ENCODE measurements at regions not wholly inside any gene's neighbourhood (a gene's known extent, or its start where the extent isn't known, plus 50 kb on each side); places are given as distances from the start of the nearest gene placed in this dataset.

DNA sequence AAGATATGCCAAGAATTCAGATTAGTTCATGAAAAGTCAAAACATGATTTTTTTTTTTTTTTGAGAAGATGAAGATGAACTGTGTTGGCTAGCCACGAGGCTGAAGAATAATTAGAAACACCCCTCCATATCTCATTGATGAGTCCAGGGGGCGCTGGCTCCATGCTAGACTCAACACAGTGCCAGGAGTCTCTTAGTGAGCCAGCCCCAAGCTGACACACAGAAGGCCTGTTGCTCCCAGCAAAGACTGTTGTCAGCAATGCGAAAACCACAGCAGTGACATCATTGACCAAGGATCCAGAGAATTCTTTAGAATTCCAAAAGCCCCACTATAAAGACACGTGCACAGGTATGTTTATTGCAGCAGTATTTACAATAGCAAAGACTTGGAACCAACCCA lies 185.2 kb downstream of the ANXA2 start:
- Mint-ChIP-seq H3K4me1 (ENCODE audit: low read depth) (no peaks in the 10 kb centered on the region), H3K4me3 (no peak overlapping the region), H3K27me3 (ENCODE audit: low read depth) (peaks cover 19% of the 10 kb centered on the region), H3K9me3 (no peaks in the 10 kb centered on the region), H3K27ac (no peak overlapping the region), H3K36me3 (ENCODE audit: insufficient read depth in 2 of 2) (no peaks in the 10 kb centered on the region)
- ATAC-seq (replicated peaks in 1 of 2): no peak
- no peak for DNase-seq

DNA sequence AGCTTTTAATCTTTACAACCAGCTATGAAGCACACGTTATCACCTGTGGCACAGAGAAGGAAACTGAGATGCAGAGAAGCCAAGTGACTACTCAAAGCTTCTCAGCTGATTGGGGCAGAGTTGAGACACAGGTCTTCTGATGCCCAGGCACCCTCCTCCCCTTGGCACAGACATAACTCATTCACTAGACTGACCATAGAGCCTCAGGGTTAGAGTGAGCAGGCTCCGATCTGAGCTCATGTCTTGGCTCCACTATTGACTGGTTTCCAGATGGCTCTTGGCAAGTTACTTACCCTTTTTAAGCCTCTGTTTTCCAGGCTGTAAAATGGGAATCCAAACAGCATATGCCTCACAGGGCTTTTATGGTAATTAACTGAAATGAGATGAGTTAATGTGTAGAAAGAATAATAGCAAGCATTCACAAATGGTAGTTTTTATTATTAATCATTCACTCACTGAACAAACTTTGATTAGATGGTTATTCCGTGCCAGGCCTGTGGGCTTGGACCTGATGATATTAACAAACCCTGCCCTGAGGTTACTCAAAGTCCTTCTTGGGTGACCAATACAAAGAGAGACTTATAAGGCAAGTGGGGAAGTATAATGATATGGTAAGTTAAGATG lies 184.3 kb downstream of the ANXA2 start:
- ATAC-seq (replicated peaks in 1 of 2): no peak
- Mint-ChIP-seq H3K27ac (no peak overlapping the region), H3K9me3 (no peaks in the 10 kb centered on the region)

DNA sequence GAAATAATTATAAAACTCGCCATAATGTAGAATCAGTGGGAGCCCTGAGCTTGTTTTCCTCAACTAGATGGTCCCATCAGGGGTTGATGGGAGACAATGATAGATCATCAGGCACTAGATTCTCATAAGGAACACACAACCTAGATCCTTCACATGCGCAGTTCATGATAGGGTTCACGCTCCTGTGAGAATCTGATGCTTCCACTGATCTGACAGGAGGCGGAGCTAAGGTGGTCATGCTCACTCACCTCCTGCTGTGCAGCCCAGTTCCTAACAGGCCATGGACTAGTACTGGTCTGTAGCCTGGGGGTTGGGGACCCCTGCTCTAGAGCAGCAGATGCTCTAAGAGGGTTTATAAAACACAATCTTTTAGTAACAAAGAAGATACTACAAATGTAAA lies 183.6 kb downstream of the ANXA2 start:
- H3K4me3 Mint-ChIP-seq: no peak overlapping the region
- DNase-seq (no peak), ATAC-seq (replicated peaks in 1 of 2) (no peak)
- H3K27me3 Mint-ChIP-seq (ENCODE audit: low read depth): peaks cover 7% of the 10 kb centered on the region
- no peaks in the 10 kb centered on the region for H3K36me3 Mint-ChIP-seq (ENCODE audit: insufficient read depth in 2 of 2)
- H3K9me3 Mint-ChIP-seq: no peaks in the 10 kb centered on the region
- no peaks in the 10 kb centered on the region for H3K4me1 Mint-ChIP-seq (ENCODE audit: low read depth)
- no peak overlapping the region for H3K27ac Mint-ChIP-seq

More for the DNA sequence above, 184.3 kb downstream of the ANXA2 start:
- no peak for DNase-seq
- H3K4me3 Mint-ChIP-seq: no peak overlapping the region
- H3K36me3 Mint-ChIP-seq (ENCODE audit: insufficient read depth in 2 of 2): no peaks in the 10 kb centered on the region
- no peaks in the 10 kb centered on the region for H3K4me1 Mint-ChIP-seq (ENCODE audit: low read depth)
- H3K27me3 Mint-ChIP-seq (ENCODE audit: low read depth): peaks cover 9% of the 10 kb centered on the region

DNA sequence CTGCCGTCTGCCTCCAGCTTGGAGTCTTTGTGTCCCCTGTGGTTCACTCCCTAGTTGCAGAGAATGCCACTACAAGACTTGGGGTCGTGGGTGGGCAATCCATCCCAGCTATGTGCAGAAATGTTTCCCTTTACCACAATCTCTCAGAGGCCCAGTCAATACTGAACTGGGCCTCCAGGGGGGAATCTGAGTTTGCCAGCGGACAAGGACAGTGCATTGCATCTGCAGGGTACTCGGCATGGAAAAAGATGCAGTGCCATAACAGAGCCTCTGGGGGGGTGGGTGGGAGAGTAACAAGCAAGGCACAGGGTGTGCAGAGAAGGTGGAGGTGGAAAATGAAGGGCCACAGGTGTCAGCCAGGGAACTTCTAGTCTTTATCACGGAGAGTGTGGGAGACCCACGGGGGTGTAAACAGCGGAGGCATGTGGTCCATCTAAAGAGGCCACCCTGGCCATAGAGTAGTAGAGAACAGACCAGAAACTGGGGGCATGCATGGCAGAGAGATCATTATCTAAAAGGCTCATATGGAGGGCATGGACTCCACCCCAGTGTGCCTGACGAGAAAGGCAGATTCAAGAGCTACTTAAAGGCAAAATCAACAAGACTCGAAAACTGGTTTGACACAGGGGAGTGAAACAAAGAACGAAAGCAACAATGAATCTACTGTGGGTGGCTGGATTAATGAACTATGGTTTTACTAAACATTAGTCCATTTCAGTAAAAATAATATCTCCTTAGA lies 182.4 kb downstream of the ANXA2 start:
- H3K27me3 Mint-ChIP-seq (ENCODE audit: low read depth): peaks cover 14% of the 10 kb centered on the region
- no peak overlapping the region for H3K27ac Mint-ChIP-seq

DNA sequence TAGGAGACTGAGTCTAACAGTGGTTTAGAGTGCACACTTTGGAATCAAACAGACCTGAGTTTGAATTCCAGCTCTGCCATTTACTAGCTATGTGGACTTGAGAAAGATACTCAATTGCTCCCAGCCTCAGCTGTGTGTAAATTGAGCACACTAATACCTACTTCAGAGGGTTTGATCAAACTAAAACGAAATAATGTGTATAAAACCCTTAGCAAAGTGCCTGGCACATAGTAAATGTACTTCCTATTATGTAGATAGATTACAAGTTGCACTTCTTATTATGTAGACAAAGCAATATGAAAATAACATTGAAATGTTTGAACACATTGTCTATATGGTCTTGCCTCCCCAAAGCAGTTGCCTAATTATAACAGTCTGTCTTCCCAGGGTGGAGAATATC lies 180.6 kb downstream of the ANXA2 start:
- no peaks in the 10 kb centered on the region for H3K36me3 Mint-ChIP-seq (ENCODE audit: insufficient read depth in 2 of 2)
- no peaks in the 10 kb centered on the region for H3K9me3 Mint-ChIP-seq
- ATAC-seq (replicated peaks in 1 of 2): no peak
- DNase-seq: no peak
- no peak overlapping the region for H3K4me3 Mint-ChIP-seq
- no peak overlapping the region for H3K27ac Mint-ChIP-seq
- peaks cover 14% of the 10 kb centered on the region for H3K27me3 Mint-ChIP-seq (ENCODE audit: low read depth)
- H3K4me1 Mint-ChIP-seq (ENCODE audit: low read depth): no peaks in the 10 kb centered on the region

More for the DNA sequence above, 182.4 kb downstream of the ANXA2 start:
- Mint-ChIP-seq H3K4me3 (no peak overlapping the region), H3K4me1 (ENCODE audit: low read depth) (no peaks in the 10 kb centered on the region), H3K9me3 (no peaks in the 10 kb centered on the region), H3K36me3 (ENCODE audit: insufficient read depth in 2 of 2) (no peaks in the 10 kb centered on the region)
- DNase-seq (no peak), ATAC-seq (replicated peaks in 1 of 2) (no peak)

DNA sequence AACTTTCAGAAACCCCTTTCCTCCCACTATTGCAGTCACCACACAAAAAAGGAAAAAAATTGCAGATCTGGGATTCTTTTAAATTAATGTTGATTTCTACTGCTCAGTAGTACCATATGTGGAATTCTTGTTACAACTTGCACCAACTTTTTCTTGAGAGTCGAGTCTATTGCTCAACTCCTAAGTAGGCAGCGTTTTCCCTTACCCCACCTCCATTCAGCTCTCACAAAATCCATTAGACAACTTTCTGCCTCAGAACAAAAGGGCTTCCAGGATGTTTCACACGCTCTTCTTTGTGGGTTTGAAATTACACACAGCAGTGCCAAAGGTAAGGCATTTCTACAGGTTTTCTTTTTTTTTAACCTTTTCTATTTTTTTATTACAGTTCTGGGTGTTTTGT lies 179.5 kb downstream of the ANXA2 start:
- DNase-seq (no peak), ATAC-seq (replicated peaks in 1 of 2) (no peak)
- H3K4me1 Mint-ChIP-seq (ENCODE audit: low read depth): no peaks in the 10 kb centered on the region
- H3K36me3 Mint-ChIP-seq (ENCODE audit: insufficient read depth in 2 of 2): no peaks in the 10 kb centered on the region
- H3K4me3 Mint-ChIP-seq: no peak overlapping the region
- H3K27ac Mint-ChIP-seq: no peak overlapping the region
- H3K27me3 Mint-ChIP-seq (ENCODE audit: low read depth): peaks cover 20% of the 10 kb centered on the region
- no peaks in the 10 kb centered on the region for H3K9me3 Mint-ChIP-seq

DNA sequence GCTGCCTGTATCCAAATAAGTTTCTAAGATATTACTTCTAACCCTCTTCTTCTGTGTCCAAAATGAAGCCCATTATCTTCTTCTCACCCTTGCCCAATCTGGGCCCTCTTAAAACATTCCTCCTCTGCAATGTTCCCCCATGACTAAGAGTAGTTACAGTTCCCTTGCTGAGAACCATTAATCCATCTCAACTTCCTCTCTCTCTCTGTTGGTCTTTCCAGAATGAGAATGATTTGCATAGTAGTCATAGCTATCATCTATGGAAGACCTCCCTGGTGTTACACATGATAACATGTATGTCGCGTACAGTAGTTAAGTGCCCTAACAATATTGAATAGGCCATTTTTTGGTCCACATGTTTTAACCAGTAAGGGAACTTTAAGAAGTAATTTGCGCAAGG lies 177.9 kb downstream of the ANXA2 start:
- Mint-ChIP-seq H3K4me3 (no peak overlapping the region), H3K27ac (no peak overlapping the region), H3K27me3 (ENCODE audit: low read depth) (peaks cover 20% of the 10 kb centered on the region)

DNA sequence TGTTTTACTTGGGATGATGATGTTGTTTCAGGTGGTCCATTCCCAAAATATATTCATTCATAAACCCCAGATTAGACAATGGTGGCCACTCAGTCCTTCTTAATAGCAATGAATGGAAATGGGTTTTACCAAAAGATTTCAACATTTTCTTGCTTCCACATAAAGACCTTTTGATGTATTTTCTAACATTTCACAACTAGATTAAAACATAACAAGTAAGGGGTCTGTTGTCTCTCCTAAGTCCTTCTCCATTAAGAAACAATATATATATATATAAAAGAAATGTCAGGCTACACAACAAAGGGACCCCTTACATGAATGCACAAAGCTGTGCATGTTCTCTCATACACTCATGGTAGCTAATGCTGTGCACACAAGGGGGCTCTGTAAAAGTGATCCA lies 176.4 kb downstream of the ANXA2 start:
- H3K36me3 Mint-ChIP-seq (ENCODE audit: insufficient read depth in 2 of 2): no peaks in the 10 kb centered on the region
- peaks cover 20% of the 10 kb centered on the region for H3K27me3 Mint-ChIP-seq (ENCODE audit: low read depth)
- DNase-seq (no peak), ATAC-seq (replicated peaks in 1 of 2) (no peak)
- no peak overlapping the region for H3K4me3 Mint-ChIP-seq
- H3K4me1 Mint-ChIP-seq (ENCODE audit: low read depth): no peaks in the 10 kb centered on the region
- H3K9me3 Mint-ChIP-seq: no peaks in the 10 kb centered on the region
- no peak overlapping the region for H3K27ac Mint-ChIP-seq

More for the DNA sequence above, 177.9 kb downstream of the ANXA2 start:
- H3K36me3 Mint-ChIP-seq (ENCODE audit: insufficient read depth in 2 of 2): no peaks in the 10 kb centered on the region
- no peak for ATAC-seq (replicated peaks in 1 of 2)
- DNase-seq: no peak
- no peaks in the 10 kb centered on the region for H3K4me1 Mint-ChIP-seq (ENCODE audit: low read depth)
- H3K9me3 Mint-ChIP-seq: no peaks in the 10 kb centered on the region

DNA sequence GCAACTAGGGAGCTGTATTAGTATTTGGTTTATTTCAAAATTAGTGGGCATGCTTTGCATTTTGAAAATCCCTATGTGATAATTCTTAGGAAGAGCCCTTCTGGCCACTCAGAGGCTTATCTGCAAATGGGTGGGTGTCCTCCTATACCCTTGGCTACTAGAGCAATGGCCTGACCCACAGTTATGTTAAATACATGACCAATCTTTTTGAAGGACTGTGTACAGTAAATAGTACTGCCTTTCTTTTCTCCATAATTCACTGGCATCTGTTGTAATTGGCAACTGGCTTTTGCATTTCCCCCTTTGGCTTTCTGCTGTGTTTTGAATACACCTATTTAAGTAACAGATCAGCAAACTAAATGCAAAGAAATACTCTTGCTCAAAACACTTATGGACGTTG lies 175.4 kb downstream of the ANXA2 start:
- no peaks in the 10 kb centered on the region for H3K4me1 Mint-ChIP-seq (ENCODE audit: low read depth)
- no peak overlapping the region for H3K4me3 Mint-ChIP-seq
- DNase-seq: no peak
- H3K9me3 Mint-ChIP-seq: no peaks in the 10 kb centered on the region
- no peak for ATAC-seq (replicated peaks in 1 of 2)
- no peaks in the 10 kb centered on the region for H3K36me3 Mint-ChIP-seq (ENCODE audit: insufficient read depth in 2 of 2)
- no peak overlapping the region for H3K27ac Mint-ChIP-seq
- peaks cover 26% of the 10 kb centered on the region for H3K27me3 Mint-ChIP-seq (ENCODE audit: low read depth)

DNA sequence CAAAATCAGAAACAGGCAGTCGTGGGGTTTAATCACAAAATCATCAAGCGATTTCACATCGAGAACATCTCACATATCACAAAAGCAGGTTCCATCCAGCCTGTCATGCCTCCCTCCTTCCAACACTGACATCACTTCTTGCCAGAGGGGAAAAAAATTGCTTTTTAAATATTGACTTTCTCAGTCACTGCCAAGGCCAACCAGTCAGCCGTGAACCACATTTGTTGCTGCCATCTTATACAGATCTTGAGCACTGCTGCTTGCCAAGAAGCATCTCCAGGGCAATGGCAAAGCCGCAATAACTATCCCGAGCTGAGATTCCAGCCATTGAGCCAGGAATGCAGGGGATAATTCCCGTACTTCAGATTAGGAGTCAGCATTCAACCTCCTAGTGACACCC lies 174.6 kb downstream of the ANXA2 start:
- no peaks in the 10 kb centered on the region for H3K9me3 Mint-ChIP-seq
- ATAC-seq (replicated peaks in 1 of 2): no peak

DNA sequence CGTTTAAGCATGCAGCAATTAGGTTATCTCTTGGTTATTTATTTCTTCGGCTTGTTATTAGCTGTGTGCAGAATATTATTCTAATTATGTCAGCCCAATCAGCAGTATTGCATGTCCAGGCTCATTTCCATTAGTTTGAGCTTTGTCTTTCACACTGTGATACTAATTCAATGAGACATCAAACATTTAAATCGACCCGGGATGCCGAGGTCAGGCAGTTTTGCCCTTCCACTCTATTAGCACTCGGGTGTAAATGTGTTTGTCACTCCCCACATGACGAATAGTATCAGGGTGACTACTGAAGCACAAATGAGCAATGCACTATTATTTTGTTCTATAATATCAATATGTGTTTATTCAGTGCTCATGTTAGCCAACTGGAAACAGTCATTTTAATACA lies 170.9 kb downstream of the ANXA2 start:
- ATAC-seq (replicated peaks in 1 of 2) (no peak), DNase-seq (no peak)
- H3K9me3 Mint-ChIP-seq: no peaks in the 10 kb centered on the region
- H3K36me3 Mint-ChIP-seq (ENCODE audit: insufficient read depth in 2 of 2): no peaks in the 10 kb centered on the region
- peaks cover 8% of the 10 kb centered on the region for H3K4me1 Mint-ChIP-seq (ENCODE audit: low read depth)
- no peak overlapping the region for H3K27ac Mint-ChIP-seq
- H3K4me3 Mint-ChIP-seq: no peak overlapping the region
- H3K27me3 Mint-ChIP-seq (ENCODE audit: low read depth): peaks cover 21% of the 10 kb centered on the region

More for the DNA sequence above, 174.6 kb downstream of the ANXA2 start:
- DNase-seq: no peak
- Mint-ChIP-seq H3K4me3 (no peak overlapping the region), H3K4me1 (ENCODE audit: low read depth) (peaks cover under 1% of the 10 kb centered on the region), H3K27ac (no peak overlapping the region), H3K27me3 (ENCODE audit: low read depth) (peaks cover 27% of the 10 kb centered on the region), H3K36me3 (ENCODE audit: insufficient read depth in 2 of 2) (no peaks in the 10 kb centered on the region)

DNA sequence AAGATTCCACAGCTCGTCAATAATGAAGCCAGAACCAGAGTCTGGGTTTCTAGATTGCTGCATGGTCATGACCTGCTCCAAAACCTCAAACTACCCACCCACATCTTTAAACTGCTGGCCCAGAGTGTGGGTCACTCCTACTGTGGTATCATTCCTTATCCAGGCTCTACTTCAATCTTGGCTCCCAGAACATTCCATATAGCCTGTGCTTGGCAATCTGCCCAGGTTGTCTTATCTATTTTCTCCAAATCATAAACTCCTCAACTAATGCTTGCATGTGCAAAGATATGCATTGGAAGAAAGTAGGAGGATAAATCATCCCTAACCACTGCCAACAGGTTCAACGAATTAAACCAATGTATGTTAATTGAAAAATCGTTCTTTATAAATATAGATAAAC lies 169.7 kb downstream of the ANXA2 start:
- H3K4me3 Mint-ChIP-seq: no peak overlapping the region
- H3K4me1 Mint-ChIP-seq (ENCODE audit: low read depth): peaks cover 8% of the 10 kb centered on the region
- no peak overlapping the region for H3K27ac Mint-ChIP-seq
- peaks cover 16% of the 10 kb centered on the region for H3K27me3 Mint-ChIP-seq (ENCODE audit: low read depth)
- ATAC-seq (replicated peaks in 1 of 2): no peak
- H3K36me3 Mint-ChIP-seq (ENCODE audit: insufficient read depth in 2 of 2): no peaks in the 10 kb centered on the region
- no peak for DNase-seq
- no peaks in the 10 kb centered on the region for H3K9me3 Mint-ChIP-seq

DNA sequence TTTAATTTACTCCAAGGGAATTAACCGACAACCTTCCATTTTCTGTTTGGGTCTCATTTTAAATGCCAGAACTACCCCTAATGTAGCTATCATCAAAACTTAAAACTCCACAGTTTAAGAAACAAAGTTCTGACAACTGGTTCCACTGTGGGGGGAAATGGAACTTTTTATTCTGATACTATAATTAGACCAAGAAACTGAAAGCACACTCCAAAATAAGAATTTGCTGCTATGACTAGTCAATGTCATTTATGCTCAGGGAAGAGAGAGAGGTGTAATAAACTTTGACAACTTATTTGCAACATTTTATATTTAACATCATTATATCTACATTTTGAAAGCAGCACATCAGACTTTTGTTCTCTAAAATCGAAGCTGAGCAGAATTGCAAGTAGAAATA lies 169.2 kb downstream of the ANXA2 start:
- no peaks in the 10 kb centered on the region for H3K36me3 Mint-ChIP-seq (ENCODE audit: insufficient read depth in 2 of 2)
- H3K9me3 Mint-ChIP-seq: no peaks in the 10 kb centered on the region
- no peak for DNase-seq
- H3K4me3 Mint-ChIP-seq: no peak overlapping the region
- H3K27me3 Mint-ChIP-seq (ENCODE audit: low read depth): peaks cover 14% of the 10 kb centered on the region
- ATAC-seq (replicated peaks in 1 of 2): no peak
- H3K4me1 Mint-ChIP-seq (ENCODE audit: low read depth): peaks cover 8% of the 10 kb centered on the region
- no peak overlapping the region for H3K27ac Mint-ChIP-seq

Measured in activated T-cell treated with anti-CD3 and anti-CD28 coated beads, Interleukin-2, amount 50 U/mL, for 72 hours (primary cell).